Fibroblast of lung (primary cell): ENCODE measurements at regions not wholly inside any gene's neighbourhood (a gene's known extent, or its start where the extent isn't known, plus 50 kb on each side); places are given as distances from the start of the nearest gene placed in this dataset.

ENCODE experiments used
- EZH2 ChIP-seq: IDR thresholded peaks from 2 replicates; pipeline ENCODE4 v1.5.1; 2012; ENCODE audit warnings: low read length, control low read depth, mild to moderate bottlenecking; ENCODE audit errors: missing control alignments
- TF ChIP-seq, protein P1 (sequence below), 2 donors: IDR thresholded peaks in 1 of 2; conservative IDR thresholded peaks in 1 of 2; 1 replicate in 1 of 2; 2 replicates in 1 of 2; pipeline ENCODE4 v1.5.1; 2011 to 2012; ENCODE audit warnings: low read length in 2 of 2, control low read depth in 1 of 2, inconsistent platforms in 1 of 2, low read depth in 1 of 2, mild to moderate bottlenecking in 1 of 2

DNA sequence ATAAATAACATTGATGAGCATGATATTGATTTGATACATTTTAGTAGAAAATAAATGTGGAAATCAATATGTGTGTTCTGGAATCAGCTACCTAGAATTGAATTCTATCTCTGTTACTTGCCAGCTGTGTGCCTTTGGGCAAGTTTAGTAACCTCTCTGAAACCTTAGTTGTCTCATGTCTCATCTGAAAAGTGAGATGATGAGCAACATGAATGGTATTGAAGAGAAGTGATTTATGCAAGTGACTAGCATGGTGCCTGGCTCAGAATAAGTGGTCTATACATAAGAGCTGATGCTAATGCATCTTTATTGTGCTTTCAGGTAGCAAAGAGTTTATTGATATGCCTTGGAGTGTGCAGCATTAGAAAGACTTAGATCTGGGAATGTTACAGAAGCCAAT is 383.3 kb downstream of the PRDM2 start:
- TF ChIP-seq EZH2, result no peak
- TF ChIP-seq, protein P1, sequence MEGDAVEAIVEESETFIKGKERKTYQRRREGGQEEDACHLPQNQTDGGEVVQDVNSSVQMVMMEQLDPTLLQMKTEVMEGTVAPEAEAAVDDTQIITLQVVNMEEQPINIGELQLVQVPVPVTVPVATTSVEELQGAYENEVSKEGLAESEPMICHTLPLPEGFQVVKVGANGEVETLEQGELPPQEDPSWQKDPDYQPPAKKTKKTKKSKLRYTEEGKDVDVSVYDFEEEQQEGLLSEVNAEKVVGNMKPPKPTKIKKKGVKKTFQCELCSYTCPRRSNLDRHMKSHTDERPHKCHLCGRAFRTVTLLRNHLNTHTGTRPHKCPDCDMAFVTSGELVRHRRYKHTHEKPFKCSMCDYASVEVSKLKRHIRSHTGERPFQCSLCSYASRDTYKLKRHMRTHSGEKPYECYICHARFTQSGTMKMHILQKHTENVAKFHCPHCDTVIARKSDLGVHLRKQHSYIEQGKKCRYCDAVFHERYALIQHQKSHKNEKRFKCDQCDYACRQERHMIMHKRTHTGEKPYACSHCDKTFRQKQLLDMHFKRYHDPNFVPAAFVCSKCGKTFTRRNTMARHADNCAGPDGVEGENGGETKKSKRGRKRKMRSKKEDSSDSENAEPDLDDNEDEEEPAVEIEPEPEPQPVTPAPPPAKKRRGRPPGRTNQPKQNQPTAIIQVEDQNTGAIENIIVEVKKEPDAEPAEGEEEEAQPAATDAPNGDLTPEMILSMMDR (conservative IDR thresholded peaks at IDR 0.05 in 1 of 2, IDR thresholded peaks at IDR 0.05 in 1 of 2; ENCODE audit: low read depth in 1 of 2, low read length in 2 of 2), result no peak
